Hindlimb muscle (tissue), 1 donor: ENCODE measurements at regions not wholly inside any gene's neighbourhood (a gene's known extent, or its start where the extent isn't known, plus 50 kb on each side); places are given as distances from the start of the nearest gene placed in this dataset.
"Not testable (repeated sequence)": the region's sequence is repeated elsewhere in the genome, so short reads cannot be mapped to it uniquely, and the experiment has no call there.

Source experiments
- DNase-seq: peaks from one replicate; pipeline ENCODE4 v3.0.0-alpha.2; 2013

DNA sequence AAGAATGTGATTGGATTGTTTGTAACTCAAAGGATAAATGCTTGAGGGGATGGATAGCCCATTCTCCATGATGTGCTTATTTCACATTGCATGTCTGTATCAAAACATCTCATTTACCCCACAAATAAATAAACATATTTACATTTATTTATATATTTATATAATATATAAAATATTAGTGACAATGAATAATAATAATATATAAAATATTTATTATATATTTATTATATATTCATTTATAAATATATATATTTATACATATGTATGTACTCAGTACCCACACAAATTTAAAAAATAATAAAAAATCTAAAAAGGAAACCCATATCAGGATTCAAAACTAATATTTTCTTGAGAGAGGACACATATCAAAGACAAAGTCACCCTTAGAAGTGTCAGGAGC is 429.9 kb downstream of the KCNJ2 start:
- DNase-seq, result no peak

- DNase-seq, result not testable (repeated sequence)
These were observed 430.6 kb downstream of the KCNJ2 start for GRCh38 chr17:70599945-70600344.

GRCh38 chr17:70603226-70603625 is 433.9 kb downstream of the KCNJ2 start:
- no peak for DNase-seq

- DNase-seq, result no peak
These were observed 435.5 kb downstream of the KCNJ2 start for GRCh38 chr17:70604854-70605253.

- no peak for DNase-seq
These were observed 436.8 kb downstream of the KCNJ2 start for GRCh38 chr17:70606086-70606485.

DNA sequence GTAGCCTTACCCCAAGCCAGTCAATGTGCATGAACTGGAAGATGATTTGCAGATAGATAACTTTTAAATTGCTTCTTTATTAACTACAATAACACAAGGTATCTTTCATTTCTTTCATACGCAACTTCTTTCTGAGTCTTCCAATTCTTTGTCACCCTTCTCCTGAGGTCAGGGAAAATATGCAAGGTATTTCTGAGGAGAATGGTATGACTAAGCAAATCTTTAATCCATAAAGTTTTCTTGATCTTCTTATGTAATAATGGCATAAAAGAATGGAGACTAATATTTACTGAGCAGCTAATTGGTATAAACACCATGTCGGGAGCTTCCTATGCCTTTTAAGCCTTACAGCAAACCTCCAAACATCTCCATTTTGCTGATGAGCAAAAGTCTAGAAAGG is 438.9 kb downstream of the KCNJ2 start:
- DNase-seq, result no peak

- no peak for DNase-seq
These were observed 439.6 kb downstream of the KCNJ2 start for GRCh38 chr17:70608957-70609356.

- no peak for DNase-seq
These were observed 440.2 kb downstream of the KCNJ2 start for GRCh38 chr17:70609566-70609965.

DNA sequence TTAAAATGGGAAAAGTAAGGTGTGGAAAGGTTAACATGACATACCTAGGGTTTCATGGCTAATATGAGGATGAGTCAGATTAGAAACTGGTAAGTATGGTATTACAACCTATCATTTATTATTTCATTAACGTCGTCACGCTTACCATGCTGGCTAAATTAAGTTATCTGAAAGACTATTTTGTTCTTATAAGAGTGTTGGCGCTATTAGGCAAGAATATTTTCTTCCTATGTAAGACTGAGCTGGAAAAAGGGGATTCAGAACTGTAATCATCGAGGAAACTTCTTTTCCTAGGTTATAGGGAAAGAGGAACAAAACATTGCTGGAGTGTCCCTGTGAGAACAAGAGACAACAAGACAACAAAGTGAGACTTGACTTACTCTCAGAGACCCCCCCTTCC is 440.8 kb downstream of the KCNJ2 start:
- DNase-seq, result no peak

DNA sequence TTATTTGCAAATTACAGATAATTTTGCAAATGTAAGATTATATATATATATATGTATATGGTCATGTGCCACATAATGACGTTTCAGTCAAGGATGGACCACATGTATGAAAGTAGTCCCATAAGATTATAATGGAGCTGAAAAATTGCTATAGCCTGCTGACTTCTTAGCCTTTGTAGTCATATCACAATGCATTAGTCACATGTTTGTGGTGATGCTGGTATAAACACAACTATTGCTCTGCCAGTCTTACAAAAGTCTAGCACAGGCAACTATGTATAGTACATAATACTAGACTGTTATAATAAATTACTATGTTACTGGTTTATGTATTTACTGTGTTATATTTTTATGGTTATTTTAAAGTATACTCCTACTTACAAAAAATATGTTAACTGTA is 444.3 kb downstream of the KCNJ2 start:
- DNase-seq, result no peak

GRCh38 chr17:70615831-70616230 is 446.5 kb downstream of the KCNJ2 start:
- DNase-seq, result no peak

GRCh38 chr17:70618641-70619040 is 449.3 kb downstream of the KCNJ2 start:
- DNase-seq, result no peak

DNA sequence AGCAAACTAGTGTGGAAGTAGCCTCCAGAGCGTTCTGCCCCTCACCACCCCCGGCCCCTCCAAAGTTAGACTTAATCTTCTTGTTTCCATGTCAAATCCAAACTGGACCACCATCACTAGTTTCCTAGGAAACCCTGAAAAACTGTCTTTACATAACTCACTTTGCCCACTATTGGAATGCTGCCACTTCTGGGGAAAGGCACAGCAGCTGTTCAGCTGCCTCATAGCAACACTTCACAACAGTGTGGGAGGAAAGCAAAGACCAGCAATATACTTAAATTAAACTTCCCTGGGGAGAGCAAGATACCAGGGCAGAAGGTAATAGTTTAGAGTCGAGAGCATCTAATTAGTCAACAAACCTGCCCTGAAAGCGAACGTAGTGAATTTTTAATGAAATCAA is 452.2 kb downstream of the KCNJ2 start:
- DNase-seq, result peak; percentile 25

DNA sequence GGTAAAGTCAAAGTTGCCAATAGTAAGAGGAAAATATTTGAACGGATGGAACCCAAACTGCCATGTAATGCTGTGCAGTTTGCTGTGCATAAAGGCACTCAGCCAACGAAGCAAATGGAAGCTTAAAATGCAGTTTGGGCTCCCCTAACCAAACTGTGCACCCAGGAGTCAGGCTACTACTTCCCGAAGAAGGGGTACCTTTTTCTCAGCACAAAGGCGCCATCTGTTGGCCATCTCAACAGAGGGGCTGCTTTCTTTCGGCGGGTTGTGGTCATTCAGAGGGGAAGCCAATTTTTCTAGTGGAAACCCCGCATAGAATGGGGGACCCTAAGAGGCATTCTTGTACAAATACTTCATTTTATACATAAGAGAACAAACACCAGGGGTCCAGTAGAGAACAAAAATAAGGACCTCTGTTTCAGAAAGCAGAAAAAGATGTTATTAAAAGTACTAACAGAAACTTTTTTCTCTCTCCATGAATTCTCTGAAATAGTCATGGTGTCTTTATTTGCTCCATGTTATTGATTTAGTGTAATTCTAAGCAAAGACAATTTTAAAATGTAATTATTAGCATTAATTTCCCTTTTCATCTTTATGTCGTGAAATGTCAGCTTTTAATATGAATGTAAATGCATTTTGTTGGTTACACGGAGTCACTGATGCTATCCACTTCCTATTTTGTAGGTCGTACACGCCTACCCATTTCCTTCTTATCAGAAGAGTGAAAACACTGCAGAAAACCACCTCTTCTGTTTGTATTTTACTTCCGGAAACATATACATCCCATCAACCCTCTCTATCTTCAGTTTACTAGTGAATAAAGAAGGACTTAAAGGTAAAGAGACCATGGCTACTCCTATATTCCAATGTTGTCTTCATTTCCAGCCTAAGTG is 453.3 kb downstream of the KCNJ2 start:
- DNase-seq, result peak; percentile 26

GRCh38 chr17:70624211-70624610 is 454.9 kb downstream of the KCNJ2 start:
- no peak for DNase-seq

DNA sequence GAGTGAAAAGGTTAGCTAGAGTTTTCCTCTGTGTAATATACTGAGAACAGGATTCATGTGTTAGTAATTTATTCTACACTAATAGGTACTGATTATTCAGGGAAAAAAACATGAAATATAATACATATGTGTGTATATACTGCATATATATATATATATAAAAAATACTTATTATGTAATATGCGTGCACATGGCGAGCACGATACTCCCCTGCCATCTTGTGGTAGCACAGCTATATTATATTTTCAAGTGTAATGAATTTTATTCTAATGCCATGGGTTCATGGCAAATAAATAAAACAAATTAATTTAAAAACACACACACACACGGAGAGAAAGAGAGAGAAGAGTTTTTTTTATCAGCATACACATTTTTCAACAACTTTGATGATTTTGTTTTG is 460.6 kb downstream of the KCNJ2 start:
- DNase-seq, result no peak

GRCh38 chr17:70636517-70637133 is 467.3 kb downstream of the KCNJ2 start:
- DNase-seq, result peak; percentile 34

DNA sequence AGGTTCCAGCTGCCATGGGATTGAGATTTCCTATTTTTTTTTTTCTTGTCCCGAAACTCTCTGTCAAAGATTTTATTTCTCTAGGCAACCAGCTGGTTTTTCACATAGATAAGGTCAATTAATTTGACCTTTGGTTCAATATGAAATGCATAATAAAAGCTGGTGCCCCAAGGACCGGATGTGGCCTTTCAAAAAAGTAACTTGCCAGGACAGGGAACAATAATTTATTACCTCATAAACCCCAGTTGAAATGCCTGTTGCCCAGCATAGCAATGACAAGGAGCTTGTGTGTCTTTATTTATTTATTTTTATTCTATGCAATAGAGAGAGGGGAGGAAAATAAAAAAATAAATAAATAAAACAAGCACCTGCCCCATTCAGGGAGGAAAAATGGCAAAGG is 472.7 kb downstream of the KCNJ2 start:
- DNase-seq, result no peak

DNA sequence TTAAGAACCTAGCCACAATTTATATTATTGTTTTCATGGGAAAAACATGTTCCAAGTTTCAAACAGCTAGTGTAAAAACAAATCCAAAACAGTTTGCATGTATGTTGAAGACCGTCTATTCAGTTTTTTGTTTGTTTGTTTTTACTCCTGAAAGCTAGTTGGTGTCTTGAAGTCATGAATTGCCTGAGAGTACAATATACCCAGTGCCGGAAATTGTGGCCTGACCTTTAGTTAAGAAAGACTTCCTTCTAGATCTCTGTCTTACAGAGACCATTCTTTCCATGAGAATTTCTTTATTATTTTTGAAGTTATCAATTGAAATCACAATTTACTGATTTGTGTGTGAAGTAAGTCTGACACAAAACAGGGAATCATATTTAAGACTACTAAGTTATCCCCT is 474.8 kb downstream of the KCNJ2 start:
- DNase-seq, result no peak

DNA sequence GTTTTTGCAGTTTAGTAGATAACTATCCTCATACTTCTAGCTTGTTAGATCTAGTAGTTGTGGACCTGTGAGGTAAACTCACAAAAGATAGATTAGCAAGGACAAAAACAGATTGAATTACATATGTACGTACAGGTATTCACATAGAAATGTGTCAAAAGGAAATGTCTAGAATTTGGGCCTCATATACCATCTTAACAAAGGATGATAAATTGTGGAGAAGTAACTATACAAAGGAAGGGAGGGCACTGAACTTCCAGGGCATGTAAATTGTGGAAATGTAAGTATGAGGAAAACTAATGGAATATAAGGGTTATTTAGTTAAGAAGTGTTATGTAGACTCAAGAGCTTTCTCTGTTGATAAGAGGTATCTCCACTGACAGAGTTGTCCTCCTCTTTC is 477.3 kb downstream of the KCNJ2 start:
- DNase-seq, result no peak

DNA sequence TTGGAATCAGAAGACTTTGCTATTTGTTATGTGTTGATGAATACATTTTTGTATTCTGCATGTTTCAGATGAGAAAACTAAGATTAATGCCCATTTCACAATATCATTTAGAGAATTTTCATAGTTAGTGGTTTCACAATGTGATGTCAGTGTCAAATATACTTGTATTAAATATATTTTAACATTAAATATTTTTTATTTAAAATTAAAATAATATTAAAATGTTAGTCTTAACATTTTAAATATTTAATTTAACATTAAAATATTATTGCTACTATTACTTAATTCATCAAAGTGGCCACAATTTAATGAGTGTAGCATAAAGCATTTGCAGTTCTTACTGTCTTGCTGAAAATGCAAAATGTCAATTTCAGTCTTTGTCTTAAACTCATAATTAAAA is 478.8 kb downstream of the KCNJ2 start:
- DNase-seq, result no peak

DNA sequence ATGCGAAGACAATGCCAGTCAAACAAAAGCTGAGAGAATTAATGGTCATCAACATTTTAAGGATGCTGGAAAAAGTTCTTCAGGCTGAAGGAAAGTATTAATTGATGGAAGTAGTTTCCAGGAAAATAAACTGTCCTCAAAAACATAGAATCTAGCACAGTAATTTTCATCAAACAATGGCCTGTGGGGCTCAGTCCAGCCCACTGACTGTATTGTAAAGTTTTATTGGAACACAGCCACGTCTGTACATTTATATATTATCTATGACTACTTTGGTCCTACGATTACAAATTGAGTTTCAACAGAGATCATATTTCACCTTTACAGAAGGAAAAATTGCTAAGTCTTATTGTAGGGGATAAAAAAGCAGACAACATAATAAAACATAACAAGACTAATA is 484.5 kb downstream of the KCNJ2 start:
- no peak for DNase-seq

DNA sequence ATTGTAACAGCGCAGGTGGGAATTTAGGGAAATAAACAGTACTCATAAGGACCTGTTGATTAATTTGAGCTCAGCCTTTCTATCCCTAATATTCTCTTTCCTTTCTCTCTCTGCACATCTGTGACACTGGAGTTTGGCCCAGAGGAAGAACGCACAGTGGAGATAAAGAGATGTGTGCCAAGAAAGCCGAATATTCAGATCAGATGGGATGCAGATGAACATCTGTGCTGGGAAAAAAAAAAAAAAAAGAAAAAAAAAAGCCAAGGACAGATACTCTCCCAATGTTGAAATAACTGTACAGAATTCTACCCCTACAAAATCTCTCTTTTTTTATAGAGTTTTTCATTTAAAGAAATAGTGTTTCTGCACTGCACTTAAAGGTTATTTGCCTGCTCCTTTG is 485.4 kb downstream of the KCNJ2 start:
- DNase-seq, result peak; percentile 77
